Muscle of back (tissue), 3 donors: ENCODE measurements at regions not wholly inside any gene's neighbourhood (a gene's known extent, or its start where the extent isn't known, plus 50 kb on each side); places are given as distances from the start of the nearest gene placed in this dataset.

ENCODE experiments used
- DNase-seq, 3 donors: peaks; one replicate each; pipeline versions ENCODE4 v3.0.0 to v3.0.0-alpha.2; 2013

DNA sequence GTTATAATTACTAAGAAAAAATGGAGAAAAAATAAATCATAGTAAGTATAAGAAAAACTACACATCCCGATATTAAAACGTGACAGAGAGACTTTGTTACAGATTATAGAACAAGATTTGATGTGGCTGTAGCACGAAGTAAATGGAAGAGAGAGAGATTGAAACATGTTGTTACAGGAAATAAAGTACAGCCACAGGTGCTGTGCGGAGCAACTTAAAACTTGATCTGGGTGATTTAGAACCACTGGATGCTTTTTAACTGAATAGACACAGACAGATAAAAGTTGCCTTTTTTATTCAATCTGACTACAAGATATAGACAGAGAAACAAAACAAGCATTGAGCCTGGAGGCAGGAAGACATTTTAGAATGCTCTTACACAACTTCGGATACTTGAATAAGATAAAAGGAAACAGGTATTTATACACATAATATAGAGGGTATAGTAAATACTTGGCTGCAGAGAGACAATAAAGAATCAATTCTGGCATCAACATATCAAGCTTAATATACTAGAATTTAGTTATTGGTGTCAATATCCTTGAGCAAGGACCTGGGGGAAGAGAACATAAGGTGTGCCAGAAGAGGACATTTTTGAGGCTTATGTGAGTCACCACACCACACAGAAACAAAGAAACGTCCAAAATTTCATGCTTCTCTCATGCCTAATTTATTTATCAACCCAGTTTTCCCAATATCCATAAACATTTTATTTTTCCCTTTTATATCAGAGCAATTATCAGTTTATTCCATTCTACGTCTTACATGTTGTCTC, 548.5 kb downstream of the SLITRK1 start:
- no peak for DNase-seq

DNA sequence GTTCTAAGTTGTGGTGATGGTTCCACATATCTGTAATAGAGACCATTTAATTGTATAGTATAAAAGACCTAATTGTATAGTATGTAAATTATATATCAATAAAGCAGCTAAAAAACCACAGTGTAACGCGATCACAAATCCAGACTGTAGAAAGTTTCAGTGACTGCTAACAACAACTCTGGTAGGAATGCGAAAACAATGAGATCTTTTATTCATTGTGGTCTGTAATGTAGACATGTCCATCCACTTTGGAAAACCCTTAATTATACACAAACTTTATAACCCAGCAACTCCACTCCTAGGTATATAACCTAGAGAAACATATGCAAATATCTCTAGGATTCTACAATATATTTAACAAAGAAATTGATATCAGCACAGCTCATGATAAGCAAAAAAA, 549.5 kb downstream of the SLITRK1 start:
- DNase-seq = no peak

DNA sequence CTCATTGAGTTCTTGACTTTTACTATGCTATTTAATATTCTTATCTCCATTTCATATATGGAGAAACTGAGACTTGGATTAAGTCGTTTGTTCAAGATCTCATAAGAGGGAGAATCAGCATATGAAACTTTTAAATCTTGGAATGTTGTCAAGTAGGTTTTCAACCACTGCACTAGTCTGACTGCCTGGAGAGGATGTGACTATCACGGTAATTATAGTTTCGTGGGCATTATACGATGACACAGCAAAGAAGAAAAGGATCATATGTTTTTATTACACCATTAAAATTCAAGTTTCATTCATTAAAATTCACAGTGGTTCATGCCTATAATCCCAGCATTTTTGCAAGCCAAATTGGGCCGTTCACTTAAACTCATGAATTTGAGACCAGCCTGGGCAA, 555.2 kb downstream of the SLITRK1 start:
- DNase-seq = no peak

DNA sequence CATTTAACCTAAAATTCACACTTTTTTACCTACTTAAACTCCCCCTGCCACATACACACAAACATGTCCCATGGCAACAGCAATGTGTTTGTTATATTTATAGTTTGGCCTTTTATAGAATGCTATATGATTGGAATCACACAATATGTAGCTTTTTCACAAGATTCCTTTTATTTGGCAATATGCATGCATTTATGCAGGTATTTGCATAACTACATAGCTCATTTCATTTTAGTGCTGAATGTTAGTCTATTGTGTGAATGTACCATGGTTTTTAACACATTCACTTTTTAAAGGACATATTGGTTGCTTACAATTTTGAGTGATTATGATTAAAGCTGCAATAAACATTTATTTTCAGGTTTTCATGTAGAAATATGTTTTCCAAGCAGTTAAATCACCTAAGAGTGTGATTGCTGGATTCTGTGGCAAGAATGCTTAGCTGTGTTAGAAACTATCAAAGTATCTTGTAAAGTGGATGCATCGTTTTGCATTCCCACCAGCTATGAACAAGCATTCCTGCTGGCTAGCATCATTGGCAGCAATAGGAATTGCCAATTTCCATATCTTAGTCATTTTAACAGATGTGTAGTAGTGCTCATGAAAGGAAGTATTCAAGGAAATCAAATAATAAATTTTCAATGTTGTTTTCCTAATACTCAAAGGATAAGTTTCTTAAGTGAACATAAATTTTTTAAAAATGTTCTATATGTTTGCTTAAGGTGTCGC, 557.0 kb downstream of the SLITRK1 start:
- peak in 2 of 3 donors; percentile 3 to 27 for DNase-seq

DNA sequence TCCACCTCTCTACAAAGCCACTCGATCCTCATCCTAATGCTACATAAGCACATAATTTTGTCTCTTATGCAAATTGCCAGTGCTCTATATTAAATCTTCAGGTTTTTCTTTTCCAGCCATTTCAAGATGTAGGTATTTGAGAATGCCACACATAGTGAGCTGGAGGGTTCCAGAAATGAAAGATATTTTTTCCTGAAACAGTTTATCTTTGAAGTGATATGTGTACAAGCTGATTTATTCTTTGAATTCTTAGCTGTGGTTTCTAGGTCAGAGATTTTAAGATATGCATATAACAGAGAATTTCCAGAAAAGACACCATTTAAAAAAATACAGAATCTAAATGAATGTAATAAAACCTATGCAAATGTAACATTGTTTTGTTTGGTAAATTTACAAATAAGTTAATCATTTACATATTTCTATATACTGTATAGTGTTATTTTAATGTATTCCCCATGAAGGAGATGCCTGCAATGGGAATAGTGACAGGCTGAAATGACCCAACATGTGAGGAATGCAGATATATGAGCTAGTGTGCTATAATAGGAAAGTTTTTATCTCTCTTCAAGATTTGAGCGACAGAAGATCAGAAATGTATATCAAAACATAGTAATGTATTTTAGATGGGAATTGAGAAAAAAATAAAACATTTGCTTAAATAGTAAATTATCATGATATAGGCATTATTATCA, 570.2 kb downstream of the SLITRK1 start:
- no peak for DNase-seq

DNA sequence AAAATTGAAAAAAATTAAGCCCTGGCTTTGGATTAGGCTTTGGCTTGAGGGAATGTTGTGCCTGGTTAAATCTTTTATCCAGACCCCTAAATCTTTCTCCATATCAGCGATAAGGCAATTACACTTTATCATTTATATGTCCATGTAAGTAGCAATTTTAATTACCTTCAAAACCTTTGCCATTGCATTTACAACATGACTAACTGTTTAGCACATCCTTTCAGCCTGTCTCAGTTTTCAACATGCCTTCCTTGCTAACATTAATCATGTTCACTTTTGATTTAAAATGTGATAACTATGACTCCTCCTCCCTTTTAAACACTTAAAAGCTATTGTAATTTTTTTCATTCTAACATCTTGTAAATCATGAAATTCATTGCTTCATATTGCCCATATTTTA, 583.7 kb downstream of the SLITRK1 start:
- DNase-seq = no peak

DNA sequence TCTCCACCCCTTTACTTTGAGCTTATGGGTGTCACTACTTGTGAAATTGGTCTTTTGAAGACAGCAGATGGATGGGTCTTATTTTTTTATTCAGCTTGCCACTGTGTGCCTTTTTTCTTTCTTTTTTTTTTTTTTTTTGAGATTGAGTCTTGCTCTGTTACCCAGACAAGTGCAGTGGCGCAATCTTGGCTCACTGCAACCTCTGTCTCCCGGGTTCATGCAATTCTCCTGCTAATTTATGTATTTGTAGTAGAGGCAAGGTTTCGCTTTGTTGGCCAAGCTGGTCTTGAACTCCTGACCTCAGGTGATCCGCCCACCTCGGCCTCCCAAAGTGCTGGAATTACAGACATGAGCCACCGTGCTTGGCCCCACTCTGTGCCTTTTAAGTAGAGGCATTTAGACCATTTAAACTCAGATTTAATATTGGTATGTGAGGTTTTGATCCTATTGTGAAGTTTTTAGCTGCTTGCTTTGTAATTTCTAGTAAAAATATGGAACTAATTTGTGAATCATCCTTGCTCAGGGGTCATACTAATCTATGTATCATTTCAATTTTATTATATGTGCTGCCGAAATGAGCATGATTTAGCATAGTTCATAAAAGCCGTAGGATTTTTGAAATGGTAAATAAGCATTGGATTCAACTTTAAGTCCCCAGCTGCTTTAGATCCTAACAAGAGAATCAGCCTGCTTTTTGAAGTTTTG, 584.5 kb downstream of the SLITRK1 start:
- DNase-seq = no peak

DNA sequence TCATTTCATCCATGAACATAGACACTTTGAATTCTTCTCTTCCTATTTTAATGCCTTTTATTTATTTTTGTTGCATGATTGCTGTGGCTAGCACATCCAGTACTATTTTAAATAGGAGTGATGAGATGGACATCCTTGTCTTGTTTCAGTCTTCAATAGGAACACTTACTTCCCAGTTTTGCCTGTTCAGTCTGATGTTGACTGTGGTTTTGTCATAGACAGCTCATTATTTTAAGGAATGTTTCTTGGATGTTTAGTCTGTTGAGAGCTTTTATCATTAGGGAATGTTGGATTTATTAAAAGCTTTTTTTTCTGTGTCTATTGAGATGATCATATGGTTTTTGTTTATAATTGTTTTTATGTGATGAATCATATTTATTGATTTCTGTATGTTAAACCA, 586.6 kb downstream of the SLITRK1 start:
- no peak for DNase-seq

DNA sequence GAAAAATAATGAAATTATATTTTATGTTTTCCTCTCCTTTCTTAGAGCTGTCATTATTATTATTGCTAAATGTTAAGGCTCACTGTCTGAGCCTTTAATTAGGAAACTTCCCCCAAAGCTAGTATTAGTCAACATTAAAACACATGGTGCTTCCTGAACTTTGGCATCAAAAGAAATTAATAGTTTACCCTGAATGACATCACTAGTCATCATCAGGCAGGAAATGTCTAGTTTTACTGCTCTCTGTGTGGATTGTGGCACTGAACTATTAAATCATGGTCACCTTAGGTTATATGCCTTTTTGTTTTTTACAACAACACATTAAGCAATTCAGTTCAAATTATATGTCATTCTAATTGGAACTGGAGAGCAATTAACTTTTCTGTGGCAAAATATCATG, 595.5 kb downstream of the SLITRK1 start:
- DNase-seq = no peak

DNA sequence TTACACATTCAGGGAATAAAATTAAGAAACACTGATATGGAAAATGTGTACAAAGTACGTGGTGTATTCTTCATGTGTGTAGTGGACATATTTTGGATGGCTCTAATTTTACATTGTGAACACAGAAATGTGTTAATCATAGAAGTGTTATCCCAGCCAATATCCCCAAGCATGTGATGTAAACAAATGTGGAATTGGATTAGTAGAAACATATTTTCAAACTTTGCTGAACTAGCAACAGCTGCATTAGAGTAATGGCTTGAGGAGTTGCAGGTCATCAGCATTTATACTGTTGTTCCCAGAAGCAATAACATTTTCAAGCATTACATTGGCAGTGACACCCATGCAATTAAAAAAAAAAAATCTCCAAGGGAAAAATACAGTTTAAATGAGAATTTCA, 600.6 kb downstream of the SLITRK1 start:
- DNase-seq = peak; percentile 17 to 66 (median 42)

DNA sequence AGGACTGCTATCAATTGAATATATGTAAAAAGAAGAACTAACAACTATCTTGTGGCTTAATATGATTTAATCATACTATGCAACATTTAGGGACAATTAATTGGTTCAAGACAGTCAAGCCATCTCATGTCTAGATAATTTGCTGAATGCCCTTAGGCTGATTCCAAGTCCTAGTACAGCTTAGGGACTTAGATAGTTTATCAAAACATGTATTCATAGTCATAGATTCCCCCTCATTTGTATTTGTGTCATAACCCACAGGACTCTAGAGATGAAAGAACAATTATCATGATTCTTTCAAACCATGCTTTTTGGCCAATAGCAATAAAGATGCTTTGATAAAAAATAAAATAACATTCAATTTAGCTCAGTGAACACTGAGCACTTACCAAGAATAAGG, 607.6 kb downstream of the SLITRK1 start:
- no peak for DNase-seq

DNA sequence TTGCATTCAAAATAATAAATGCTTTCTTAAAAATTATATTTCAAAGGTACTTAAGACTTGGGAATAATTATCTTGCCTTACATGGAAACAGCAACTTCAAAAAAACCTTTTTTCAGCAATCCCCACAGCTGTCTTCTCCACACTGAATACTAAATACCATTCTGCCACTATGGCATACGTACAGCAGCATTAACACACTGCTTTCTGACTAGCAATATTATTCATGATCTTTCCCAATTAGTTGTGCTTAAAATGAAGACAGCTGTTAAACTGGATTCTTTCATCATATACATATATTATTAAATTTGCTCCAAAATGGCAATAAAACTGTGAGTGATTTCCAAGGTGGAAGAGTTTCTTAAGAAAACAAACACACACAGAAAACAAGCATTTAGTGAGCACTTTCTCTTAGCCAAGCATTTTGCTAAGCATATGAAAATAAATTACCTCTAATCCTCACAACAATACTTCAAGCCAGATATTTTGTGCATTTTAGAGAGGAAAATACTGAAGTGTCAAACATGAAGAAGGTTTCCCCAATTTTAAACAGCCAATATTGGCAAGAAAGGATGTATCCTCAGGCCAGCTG, 609.5 kb downstream of the SLITRK1 start:
- DNase-seq = peak in 2 of 3 donors; percentile 5 to 48

DNA sequence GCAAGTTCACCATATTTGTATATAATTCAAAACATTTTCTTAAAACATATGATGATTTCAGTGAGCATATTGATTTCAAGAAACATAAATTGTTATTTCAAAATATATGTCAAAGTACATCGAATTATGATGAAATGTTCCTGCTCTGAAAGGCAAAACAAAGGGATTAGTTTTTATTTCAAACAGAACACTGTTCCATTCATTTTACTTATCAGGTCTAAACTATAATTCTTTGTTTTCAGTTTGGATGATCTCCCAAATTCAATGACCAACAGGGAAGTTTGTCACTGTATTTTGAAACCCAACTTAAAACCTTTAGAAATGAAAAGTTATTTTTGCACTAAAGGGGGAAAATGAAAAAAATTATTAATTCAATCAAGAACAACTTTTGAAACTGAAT, 610.2 kb downstream of the SLITRK1 start:
- no peak for DNase-seq

DNA sequence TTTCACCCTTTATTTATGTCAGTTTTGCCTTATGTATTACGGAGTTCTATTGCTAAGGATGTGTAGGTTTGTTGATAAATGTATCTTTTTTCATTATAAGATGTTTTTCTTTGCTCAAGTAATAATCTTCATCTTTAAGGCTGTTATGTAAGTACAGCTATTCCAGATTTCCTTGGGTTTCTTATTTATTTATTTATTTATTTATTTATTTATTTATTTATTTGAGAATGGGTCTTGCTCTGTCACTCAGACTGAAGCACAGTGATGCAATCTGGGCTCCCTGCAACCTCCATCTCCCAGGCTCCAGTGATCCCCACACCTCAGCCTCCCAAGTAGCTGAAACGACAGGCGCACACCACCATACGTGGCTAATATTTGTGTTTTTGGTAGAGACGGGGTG, 617.0 kb downstream of the SLITRK1 start:
- DNase-seq = no peak

DNA sequence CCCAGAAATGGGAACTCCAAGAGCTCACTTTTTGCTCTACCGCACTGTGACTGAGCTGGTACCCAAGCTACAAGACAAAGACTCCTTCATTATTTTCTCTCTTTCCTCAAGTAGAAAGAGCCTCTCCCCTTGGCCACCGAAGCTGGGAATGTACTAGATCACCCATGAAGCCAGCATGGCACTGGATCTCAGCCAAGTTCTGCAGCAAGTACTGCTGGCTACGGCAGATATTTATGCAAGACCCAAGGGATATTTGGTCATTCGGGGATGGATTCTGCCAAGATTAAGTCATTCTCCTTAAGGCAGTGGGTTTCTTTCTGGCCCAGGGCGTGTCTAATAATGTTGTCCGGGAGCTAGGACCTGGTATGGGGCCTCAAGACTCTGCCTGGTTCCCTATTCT, 633.5 kb downstream of the SLITRK1 start:
- no peak for DNase-seq

DNA sequence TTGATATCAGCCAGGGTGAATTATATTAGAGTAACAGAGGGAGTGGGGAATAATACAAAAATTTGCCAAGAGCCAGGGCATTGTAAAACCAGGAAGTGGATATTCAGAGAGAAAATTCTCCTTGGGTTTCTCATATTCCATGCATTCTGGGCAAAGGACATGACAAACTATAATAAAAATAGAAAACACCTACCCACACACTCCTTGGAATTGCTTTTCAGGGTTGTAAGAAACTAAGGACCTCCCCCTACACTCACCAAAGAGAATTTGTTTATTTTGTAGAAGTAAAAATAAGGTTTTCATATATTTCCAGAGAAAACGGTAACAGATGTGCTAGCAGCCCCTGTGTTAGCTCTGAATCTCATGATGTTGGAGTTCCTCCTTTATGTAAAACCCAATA, 649.6 kb downstream of the SLITRK1 start:
- no peak for DNase-seq

DNA sequence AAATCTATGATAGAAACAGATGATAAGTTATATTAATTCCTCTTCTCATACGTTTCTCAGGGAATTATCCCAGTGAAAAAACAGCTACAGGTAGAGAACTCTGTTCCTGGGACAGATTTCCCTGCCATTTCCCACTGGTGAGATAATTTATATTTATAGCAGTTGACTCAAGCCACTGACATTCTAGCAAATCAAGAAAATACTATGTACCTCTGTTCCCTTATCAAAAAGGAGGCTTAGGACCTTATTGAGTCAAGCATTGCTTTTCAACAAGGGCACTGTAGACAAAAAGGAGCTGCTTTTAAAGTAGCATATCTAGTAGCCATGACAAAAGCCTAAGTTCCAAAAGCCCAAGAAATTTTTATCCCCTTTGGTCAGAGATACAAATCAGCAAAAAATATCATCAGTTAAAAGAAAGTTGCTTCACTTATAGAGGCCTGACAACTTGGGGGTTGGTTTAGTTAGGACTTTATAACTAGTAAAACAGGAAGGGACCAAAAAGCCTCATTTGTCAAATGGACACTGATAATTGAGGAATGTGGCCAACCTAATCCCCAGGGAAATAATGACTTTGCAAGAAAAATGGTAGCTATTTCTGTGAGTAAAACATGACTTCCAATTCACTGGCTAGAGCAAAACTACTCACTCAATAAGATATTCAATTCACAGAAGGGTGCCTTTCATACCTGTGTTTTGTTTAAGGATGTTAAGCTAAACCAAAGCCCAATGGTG, 652.5 kb downstream of the SLITRK1 start:
- peak in 1 of 3 donors; percentile 36 for DNase-seq

DNA sequence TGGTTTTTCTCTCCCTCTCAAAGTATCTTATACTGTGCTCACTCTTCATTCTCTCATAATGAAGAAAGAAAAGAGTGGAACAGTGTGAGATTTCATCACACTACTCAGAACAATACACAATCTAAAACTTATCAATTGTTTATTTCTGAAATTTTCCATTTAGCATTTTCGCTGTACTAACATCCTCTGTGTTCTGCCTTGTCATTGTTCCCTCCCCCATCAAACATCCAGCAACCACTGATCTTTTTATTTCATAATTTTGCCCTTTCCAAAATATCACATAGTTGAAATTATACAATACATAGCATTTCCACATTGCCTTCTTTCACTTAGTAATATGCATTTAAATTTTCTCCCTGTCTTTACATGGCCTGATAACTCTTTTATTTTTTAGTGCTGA, 658.7 kb downstream of the SLITRK1 start:
- no peak for DNase-seq

DNA sequence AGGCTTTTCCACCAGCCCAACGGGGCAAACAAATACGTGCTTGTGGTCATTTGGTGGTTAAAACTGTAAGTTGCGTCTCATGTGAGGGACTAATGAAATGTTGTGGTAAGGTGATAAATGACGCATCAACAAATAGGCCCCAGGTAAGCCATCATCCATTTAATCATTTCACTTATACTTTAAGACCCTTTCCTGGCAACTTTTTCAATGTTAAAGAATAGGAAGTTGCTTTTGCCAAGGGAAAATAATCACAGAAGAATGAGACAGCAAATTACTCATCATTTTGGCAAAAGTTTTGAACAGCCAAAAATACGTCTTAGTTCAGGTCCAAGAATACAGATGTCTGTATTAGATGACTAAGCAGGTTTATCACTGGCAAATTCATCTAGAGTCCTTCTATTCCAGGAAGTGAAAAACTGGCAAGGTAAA, 660.4 kb downstream of the SLITRK1 start:
- DNase-seq = peak in 1 of 3 donors; percentile 69

DNA sequence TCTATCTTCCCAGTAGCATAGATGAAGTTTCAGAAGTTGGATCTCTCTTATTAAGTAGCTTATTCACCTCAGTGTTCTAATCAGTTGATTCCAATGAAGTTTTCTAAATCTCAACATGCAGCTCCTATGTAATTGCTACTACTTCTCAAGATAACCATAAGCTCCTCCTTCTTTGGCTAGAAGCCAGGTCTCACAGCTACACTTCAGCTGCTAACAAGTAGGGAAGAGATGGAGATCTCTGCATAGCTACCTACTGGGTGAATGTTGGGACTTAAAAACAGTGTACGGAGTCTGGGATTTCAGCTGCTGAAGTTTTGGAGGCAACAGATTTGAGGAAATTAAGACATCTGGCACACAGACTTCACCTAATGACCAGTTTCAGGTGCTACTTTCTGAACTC, 661.0 kb downstream of the SLITRK1 start:
- no peak for DNase-seq

DNA sequence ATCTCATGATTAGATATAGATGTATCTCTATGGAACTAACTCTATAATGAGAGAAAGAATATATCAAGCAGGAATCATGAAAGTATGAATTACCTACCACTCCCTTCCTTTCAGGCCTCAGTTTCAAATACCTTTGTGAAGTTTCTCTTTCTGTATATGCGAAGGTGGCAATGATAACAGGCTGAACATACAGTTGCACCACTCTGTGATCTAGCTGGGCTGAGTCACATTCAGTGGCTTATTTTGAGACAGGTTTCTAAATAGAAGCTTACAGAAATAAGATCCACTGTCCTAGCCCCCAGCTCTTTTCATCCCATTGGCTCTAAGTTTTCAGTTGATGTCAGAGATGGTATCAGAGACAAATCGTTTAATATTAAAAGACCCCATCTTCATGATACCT, 662.0 kb downstream of the SLITRK1 start:
- no peak for DNase-seq
